ENCODE measurements at regions not wholly inside any gene's neighbourhood (a gene's known extent, or its start where the extent isn't known, plus 50 kb on each side); places are given as distances from the start of the nearest gene placed in this dataset.

DNA sequence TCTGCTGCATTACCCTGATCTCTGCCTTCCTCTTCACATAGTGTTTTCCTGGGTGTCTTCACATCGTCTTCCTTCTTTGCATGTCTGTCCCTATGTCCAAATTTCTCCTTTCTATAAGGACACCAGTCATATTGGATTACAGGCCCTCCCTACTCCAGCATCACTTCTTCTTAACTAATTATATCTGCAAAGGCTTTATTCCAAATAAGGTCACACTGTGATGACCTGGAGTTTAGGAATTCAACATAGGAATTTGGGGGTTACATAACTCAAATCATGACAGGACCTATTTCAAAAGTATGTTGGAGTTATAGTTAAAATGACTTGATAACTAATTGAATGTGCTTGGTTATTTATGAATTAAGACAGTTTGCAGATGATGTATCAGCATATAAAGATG is 490.5 kb upstream of the ERCC4 start:
- TF ChIP-seq, protein P1, sequence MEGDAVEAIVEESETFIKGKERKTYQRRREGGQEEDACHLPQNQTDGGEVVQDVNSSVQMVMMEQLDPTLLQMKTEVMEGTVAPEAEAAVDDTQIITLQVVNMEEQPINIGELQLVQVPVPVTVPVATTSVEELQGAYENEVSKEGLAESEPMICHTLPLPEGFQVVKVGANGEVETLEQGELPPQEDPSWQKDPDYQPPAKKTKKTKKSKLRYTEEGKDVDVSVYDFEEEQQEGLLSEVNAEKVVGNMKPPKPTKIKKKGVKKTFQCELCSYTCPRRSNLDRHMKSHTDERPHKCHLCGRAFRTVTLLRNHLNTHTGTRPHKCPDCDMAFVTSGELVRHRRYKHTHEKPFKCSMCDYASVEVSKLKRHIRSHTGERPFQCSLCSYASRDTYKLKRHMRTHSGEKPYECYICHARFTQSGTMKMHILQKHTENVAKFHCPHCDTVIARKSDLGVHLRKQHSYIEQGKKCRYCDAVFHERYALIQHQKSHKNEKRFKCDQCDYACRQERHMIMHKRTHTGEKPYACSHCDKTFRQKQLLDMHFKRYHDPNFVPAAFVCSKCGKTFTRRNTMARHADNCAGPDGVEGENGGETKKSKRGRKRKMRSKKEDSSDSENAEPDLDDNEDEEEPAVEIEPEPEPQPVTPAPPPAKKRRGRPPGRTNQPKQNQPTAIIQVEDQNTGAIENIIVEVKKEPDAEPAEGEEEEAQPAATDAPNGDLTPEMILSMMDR (conservative IDR thresholded peaks at IDR 0.05; ENCODE audit: low read depth, low read length), result no peak
- no peak for TF ChIP-seq EZH2 (IDR thresholded peaks at IDR 0.05; ENCODE audit: low read length, unreplicated experiment)

Measured in PC-3 (cell line).